HCT116 (cell line): ENCODE measurements at regions not wholly inside any gene's neighbourhood (a gene's known extent, or its start where the extent isn't known, plus 50 kb on each side); places are given as distances from the start of the nearest gene placed in this dataset.

ENCODE experiments used
- EZH2phosphoT487 ChIP-seq: fragments of 200-600 bp; IDR thresholded peaks from 2 replicates; pipeline ENCODE4 v1.6.1; 2018; ENCODE audit warnings: antibody characterized with exemption, borderline replicate concordance
- POLR2A ChIP-seq: IDR thresholded peaks from 2 replicates; pipeline ENCODE4 v1.7.0; 2011; ENCODE audit warnings: borderline replicate concordance; ENCODE audit not compliant: insufficient read depth, insufficient read length; ENCODE audit errors: extremely low read depth
- TF ChIP-seq, protein P1 (sequence below), 3 experiments: fragments of 200-600 bp in 1 of 3; sonication (generic) in 1 of 3; IDR thresholded peaks in 2 of 3; conservative IDR thresholded peaks in 1 of 3; 2 replicates each; pipeline ENCODE4 v1.5.1; 2012 to 2017; ENCODE audit warnings: low read depth in 2 of 3, low read length in 2 of 3, antibody characterized with exemption in 1 of 3, borderline replicate concordance in 1 of 3, control low read depth in 1 of 3, mild to moderate bottlenecking in 1 of 3, mixed read lengths in 1 of 3, mixed run types in 1 of 3, moderate library complexity in 1 of 3; ENCODE audit not compliant: insufficient read depth in 1 of 3

DNA sequence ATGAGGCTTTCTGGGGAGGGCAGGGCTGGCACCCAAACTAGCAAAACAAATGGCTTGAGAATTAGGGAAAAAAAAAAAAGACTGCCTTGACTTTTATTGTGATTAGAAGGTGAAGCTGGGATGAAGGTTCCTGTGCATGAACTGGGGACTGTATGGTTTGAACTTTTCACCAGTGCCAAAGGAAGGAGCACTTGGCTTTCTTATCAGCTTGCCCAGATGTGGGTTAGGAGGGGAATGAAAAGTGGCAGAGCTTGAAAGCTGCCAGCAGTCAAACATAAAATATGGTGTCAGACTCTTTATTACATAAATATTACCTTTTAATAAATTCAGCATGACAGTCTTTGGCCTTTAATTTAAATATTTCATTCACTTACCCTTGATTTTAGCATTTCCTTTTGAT is 182.5 kb downstream of the PSAT1 start:
- TF ChIP-seq, protein P1, sequence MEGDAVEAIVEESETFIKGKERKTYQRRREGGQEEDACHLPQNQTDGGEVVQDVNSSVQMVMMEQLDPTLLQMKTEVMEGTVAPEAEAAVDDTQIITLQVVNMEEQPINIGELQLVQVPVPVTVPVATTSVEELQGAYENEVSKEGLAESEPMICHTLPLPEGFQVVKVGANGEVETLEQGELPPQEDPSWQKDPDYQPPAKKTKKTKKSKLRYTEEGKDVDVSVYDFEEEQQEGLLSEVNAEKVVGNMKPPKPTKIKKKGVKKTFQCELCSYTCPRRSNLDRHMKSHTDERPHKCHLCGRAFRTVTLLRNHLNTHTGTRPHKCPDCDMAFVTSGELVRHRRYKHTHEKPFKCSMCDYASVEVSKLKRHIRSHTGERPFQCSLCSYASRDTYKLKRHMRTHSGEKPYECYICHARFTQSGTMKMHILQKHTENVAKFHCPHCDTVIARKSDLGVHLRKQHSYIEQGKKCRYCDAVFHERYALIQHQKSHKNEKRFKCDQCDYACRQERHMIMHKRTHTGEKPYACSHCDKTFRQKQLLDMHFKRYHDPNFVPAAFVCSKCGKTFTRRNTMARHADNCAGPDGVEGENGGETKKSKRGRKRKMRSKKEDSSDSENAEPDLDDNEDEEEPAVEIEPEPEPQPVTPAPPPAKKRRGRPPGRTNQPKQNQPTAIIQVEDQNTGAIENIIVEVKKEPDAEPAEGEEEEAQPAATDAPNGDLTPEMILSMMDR (IDR thresholded peaks at IDR 0.05 in 2 of 3, conservative IDR thresholded peaks at IDR 0.05 in 1 of 3; ENCODE audit: borderline replicate concordance in 1 of 3, insufficient read depth in 1 of 3, low read depth in 2 of 3, low read length in 2 of 3): no peak
- TF ChIP-seq EZH2phosphoT487 (no peak), POLR2A (no peak)
